ENCODE measurements at regions not wholly inside any gene's neighbourhood (a gene's known extent, or its start where the extent isn't known, plus 50 kb on each side); places are given as distances from the start of the nearest gene placed in this dataset.

- no peak overlapping the region for H3K27ac Mint-ChIP-seq
These were observed 297.0 kb downstream of the ATP23 start for GRCh38 chr12:58238411-58238810.

DNA sequence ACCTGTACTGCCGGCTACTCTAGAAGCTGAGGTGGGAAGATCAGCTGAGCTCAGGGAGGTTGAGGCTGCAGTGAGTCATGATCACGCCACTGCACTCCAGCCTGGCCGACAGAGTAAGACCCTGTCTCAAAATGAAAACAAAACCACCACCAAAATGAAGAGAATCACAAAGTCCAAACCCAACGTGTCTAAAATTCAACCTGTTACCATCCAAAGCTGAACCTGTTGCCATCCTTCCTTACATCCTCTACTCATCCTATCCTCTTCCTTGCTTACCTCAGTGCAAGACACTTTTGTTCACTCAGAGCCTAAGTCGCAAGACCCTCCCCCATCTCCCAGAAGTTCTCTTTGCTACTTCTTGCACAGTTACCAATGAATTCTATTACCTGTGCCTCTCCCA, 299.7 kb downstream of the ATP23 start:
- intact Hi-C loops (cut with micrococcal nuclease), result no loop called here
- CTCF ChIA-PET, result no interaction called here

More at GRCh38 chr12:58238411-58238810, 297.0 kb downstream of the ATP23 start:
- ChIA-PET CTCF (no interaction called here), POLR2A (no interaction called here)
- Mint-ChIP-seq H3K9me3 (no peaks in the 10 kb centered on the region), H3K36me3 (no peaks in the 10 kb centered on the region), H3K4me3 (no peak overlapping the region), H3K4me1 (ENCODE audit: low read depth) (no peaks in the 10 kb centered on the region), H3K27me3 (peaks cover 10% of the 10 kb centered on the region)
- DNase-seq, result no peak
- intact Hi-C loops (cut with micrococcal nuclease), result no loop called here

DNA sequence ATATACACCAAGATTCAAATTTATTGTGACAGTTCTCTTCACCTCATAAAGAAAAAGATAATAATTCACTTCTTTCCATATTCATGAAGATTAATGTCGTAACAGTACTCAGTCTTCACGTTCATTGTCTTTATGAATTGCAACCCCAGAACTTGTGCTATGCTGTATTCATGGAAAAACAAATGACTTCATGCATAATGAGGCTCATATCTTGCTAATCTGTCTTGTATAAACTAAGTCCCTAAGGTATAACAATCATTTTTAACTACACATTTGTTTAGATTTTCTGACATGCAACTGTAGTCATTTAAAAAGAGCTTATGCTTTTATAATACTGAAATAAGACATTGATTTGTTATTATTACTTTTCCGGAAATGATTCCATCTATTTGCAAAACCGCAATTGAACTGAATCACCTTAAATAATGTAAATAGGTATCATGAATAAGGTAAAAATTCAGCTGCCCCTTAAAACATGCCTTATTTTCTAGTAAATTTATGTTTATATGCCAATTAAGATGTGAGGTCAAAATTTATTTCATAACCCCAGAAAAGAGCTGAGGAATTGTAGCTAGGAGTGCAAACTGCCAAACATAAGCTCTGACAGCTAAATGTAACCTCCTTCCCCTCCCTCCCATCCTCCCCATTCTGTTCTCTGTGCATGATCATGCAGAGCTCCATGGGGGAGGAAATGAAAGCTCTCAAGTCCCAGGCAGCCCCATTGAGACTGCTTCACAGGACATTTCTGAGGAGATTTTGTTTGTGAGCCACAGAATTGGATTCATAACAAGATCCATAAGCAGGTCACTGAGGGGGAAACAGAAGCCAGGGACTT, 301.6 kb downstream of the ATP23 start:
- CTCF ChIA-PET, result no interaction called here
- H3K9me3 Mint-ChIP-seq, result no peaks in the 10 kb centered on the region
- POLR2A ChIA-PET, result no interaction called here
- no peak for DNase-seq
- H3K27me3 Mint-ChIP-seq, result peaks cover 5% of the 10 kb centered on the region
- H3K4me1 Mint-ChIP-seq (ENCODE audit: low read depth), result no peaks in the 10 kb centered on the region
- H3K27ac Mint-ChIP-seq, result no peak overlapping the region
- intact Hi-C loops (cut with micrococcal nuclease), result no loop called here
- H3K36me3 Mint-ChIP-seq, result no peaks in the 10 kb centered on the region
- H3K4me3 Mint-ChIP-seq, result no peak overlapping the region

More for the DNA sequence above, 299.7 kb downstream of the ATP23 start:
- Mint-ChIP-seq H3K4me3 (no peak overlapping the region), H3K27me3 (peaks cover 14% of the 10 kb centered on the region), H3K27ac (no peak overlapping the region), H3K36me3 (no peaks in the 10 kb centered on the region), H3K4me1 (ENCODE audit: low read depth) (no peaks in the 10 kb centered on the region), H3K9me3 (no peaks in the 10 kb centered on the region)
- POLR2A ChIA-PET, result no interaction called here
- DNase-seq, result no peak

DNA sequence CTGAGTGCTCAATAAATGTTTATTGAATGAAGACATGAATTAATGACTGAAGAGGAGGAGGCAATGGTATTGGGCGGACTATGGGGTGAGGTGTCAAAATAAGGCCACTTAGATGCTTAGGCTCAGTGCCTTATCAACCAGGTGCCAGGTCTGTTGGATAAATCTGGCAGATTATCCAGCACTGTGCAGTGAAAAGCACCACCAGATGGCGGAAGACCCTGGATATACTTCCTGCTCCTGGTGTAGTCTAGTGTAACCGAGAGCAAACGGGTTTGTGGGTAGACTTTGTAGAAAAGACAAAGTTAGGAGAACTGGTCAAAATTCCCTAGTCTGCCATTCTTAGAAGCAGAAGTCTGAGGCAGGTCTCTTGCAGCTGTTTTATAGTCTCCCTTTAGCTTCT, 306.3 kb downstream of the ATP23 start:
- peaks cover 5% of the 10 kb centered on the region for H3K27me3 Mint-ChIP-seq
- H3K36me3 Mint-ChIP-seq, result no peaks in the 10 kb centered on the region
- POLR2A ChIA-PET, result no interaction called here
- intact Hi-C loops (cut with micrococcal nuclease), result no loop called here
- no peak overlapping the region for H3K4me3 Mint-ChIP-seq
- H3K9me3 Mint-ChIP-seq, result no peaks in the 10 kb centered on the region
- no peak for DNase-seq
- no peaks in the 10 kb centered on the region for H3K4me1 Mint-ChIP-seq (ENCODE audit: low read depth)
- no peak overlapping the region for H3K27ac Mint-ChIP-seq
- CTCF ChIA-PET, result no interaction called here

GRCh38 chr12:58248599-58248998, 307.2 kb downstream of the ATP23 start:
- Mint-ChIP-seq H3K27me3 (peaks cover 5% of the 10 kb centered on the region), H3K27ac (no peak overlapping the region), H3K9me3 (no peaks in the 10 kb centered on the region), H3K36me3 (no peaks in the 10 kb centered on the region), H3K4me3 (no peak overlapping the region), H3K4me1 (ENCODE audit: low read depth) (no peaks in the 10 kb centered on the region)
- ChIA-PET POLR2A (no interaction called here), CTCF (no interaction called here)
- no peak for DNase-seq
- intact Hi-C loops (cut with micrococcal nuclease), result no loop called here

GRCh38 chr12:58249610-58250009, 308.2 kb downstream of the ATP23 start:
- DNase-seq, result no peak
- CTCF ChIA-PET, result no interaction called here
- Mint-ChIP-seq H3K4me3 (no peak overlapping the region), H3K4me1 (ENCODE audit: low read depth) (no peaks in the 10 kb centered on the region), H3K9me3 (no peaks in the 10 kb centered on the region), H3K36me3 (no peaks in the 10 kb centered on the region), H3K27ac (no peak overlapping the region), H3K27me3 (peaks cover 3% of the 10 kb centered on the region)
- intact Hi-C loops (cut with micrococcal nuclease), result no loop called here
- POLR2A ChIA-PET, result no interaction called here

DNA sequence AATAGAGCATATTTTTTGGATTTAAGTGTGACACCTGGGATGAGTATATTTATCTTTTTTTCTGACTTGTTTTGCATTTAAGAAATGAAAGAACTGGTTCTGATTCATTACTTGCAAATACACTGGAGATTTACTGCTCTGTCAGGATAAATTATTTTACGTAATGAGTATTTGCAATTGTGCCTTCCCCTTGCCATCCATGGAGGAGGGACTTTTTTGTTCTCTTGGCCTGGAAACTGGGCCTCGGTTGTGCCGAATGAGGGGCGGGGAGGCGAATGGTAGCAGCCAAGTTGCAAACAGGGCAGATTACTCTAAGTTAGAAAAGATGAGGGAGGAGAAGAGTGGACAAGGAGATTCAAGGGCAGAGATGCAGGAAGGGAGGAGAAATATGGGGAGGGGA, 308.7 kb downstream of the ATP23 start:
- Mint-ChIP-seq H3K4me3 (no peak overlapping the region), H3K27ac (no peak overlapping the region), H3K4me1 (ENCODE audit: low read depth) (no peaks in the 10 kb centered on the region), H3K9me3 (no peaks in the 10 kb centered on the region), H3K36me3 (no peaks in the 10 kb centered on the region), H3K27me3 (peaks cover 3% of the 10 kb centered on the region)
- ChIA-PET POLR2A (no interaction called here), CTCF (no interaction called here)
- DNase-seq, result no peak
- intact Hi-C loops (cut with micrococcal nuclease), result no loop called here

DNA sequence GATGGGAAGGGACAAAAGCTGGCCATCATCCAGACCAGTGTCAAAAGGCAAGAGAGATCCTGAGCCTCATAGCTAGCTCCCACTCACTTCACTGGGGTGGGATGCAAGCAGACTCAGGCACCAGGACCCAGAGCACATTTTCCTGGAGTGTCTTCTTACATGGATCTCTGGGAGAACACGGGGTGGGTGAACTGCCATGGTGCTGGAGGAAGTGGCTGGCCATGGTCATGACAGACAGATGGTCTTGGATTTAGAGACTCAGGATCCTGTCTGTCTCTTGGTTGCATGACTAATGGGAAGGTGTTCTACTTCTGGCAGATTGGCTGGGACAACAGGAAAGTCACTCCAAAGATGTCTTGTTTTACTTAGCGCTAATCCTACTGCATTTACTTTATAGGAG, 311.5 kb downstream of the ATP23 start:
- intact Hi-C loops (cut with micrococcal nuclease), result no loop called here
- no peak overlapping the region for H3K27ac Mint-ChIP-seq
- ChIA-PET POLR2A (no interaction called here), CTCF (no interaction called here)
- peaks cover 2% of the 10 kb centered on the region for H3K9me3 Mint-ChIP-seq
- no peak for DNase-seq
- H3K4me1 Mint-ChIP-seq (ENCODE audit: low read depth), result no peaks in the 10 kb centered on the region
- H3K36me3 Mint-ChIP-seq, result no peaks in the 10 kb centered on the region
- H3K27me3 Mint-ChIP-seq, result peaks cover 3% of the 10 kb centered on the region
- no peak overlapping the region for H3K4me3 Mint-ChIP-seq

- intact Hi-C loops (cut with micrococcal nuclease), result no loop called here
- ChIA-PET CTCF (no interaction called here), POLR2A (no interaction called here)
- Mint-ChIP-seq H3K9me3 (peaks cover 2% of the 10 kb centered on the region), H3K27me3 (peaks cover 4% of the 10 kb centered on the region), H3K27ac (no peak overlapping the region), H3K4me1 (ENCODE audit: low read depth) (no peaks in the 10 kb centered on the region), H3K4me3 (no peak overlapping the region), H3K36me3 (no peaks in the 10 kb centered on the region)
- DNase-seq, result no peak
These were observed 312.3 kb downstream of the ATP23 start for GRCh38 chr12:58253663-58254062.

- H3K4me3 Mint-ChIP-seq, result no peak overlapping the region
- no peaks in the 10 kb centered on the region for H3K4me1 Mint-ChIP-seq (ENCODE audit: low read depth)
- H3K36me3 Mint-ChIP-seq, result no peaks in the 10 kb centered on the region
- intact Hi-C loops (cut with micrococcal nuclease), result no loop called here
- peaks cover 2% of the 10 kb centered on the region for H3K9me3 Mint-ChIP-seq
- ChIA-PET POLR2A (no interaction called here), CTCF (no interaction called here)
- no peak overlapping the region for H3K27ac Mint-ChIP-seq
- H3K27me3 Mint-ChIP-seq, result peaks cover 6% of the 10 kb centered on the region
- DNase-seq, result no peak
These were observed 313.2 kb downstream of the ATP23 start for GRCh38 chr12:58254463-58255100.

DNA sequence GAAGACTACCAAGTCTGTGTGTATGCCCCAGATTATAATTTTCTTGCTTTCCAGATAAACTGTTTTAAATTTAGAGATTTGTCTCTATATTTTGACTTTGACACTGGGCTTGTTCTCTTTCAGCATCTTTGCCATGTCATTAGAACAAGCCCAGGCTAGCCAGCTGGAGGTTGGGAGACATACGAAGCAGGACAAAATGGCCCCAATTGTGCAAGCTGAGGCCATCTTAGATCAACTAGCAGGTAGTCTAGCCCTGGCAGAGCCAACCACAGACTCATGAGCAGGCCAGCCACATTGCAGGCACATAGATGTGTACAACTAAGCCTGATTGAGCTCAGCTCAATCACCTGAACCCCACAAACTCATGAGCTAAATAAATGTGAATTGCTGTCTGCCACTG, 321.4 kb downstream of the ATP23 start:
- POLR2A ChIA-PET, result no interaction called here

GRCh38 chr12:58263816-58264215, 322.4 kb downstream of the ATP23 start:
- peaks cover 4% of the 10 kb centered on the region for H3K9me3 Mint-ChIP-seq
- DNase-seq, result no peak
- H3K36me3 Mint-ChIP-seq, result no peaks in the 10 kb centered on the region
- intact Hi-C loops (cut with micrococcal nuclease), result no loop called here
- no peaks in the 10 kb centered on the region for H3K4me1 Mint-ChIP-seq (ENCODE audit: low read depth)
- no peak overlapping the region for H3K27ac Mint-ChIP-seq
- H3K4me3 Mint-ChIP-seq, result no peak overlapping the region
- peaks cover 3% of the 10 kb centered on the region for H3K27me3 Mint-ChIP-seq
- CTCF ChIA-PET, result no interaction called here
- POLR2A ChIA-PET, result no interaction called here

More for the DNA sequence above, 321.4 kb downstream of the ATP23 start:
- peaks cover 5% of the 10 kb centered on the region for H3K27me3 Mint-ChIP-seq
- intact Hi-C loops (cut with micrococcal nuclease), result no loop called here
- no peaks in the 10 kb centered on the region for H3K36me3 Mint-ChIP-seq
- H3K4me1 Mint-ChIP-seq (ENCODE audit: low read depth), result no peaks in the 10 kb centered on the region
- peaks cover 4% of the 10 kb centered on the region for H3K9me3 Mint-ChIP-seq
- no peak for DNase-seq
- H3K27ac Mint-ChIP-seq, result no peak overlapping the region
- CTCF ChIA-PET, result no interaction called here
- no peak overlapping the region for H3K4me3 Mint-ChIP-seq

DNA sequence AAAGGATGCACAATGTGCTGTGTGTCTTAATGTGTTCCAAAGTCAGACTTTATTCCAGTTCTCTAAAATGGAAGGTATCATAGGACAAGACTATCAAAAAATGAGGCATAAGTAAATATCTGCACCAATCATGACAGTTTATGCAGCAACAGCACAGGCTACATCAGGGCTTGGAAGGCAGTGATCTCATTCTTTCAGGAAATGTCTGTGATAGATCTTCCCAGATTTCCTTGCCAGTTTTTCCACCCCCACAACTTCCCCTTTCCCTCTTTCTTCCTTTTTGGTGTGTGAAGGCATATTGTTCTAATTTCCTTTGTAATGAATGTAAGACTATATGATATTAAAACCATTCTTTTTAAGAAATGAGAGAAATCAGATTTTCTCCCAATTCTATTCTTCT, 326.7 kb downstream of the ATP23 start:
- POLR2A ChIA-PET, result no interaction called here
- CTCF ChIA-PET, result no interaction called here
- Mint-ChIP-seq H3K9me3 (peaks cover 4% of the 10 kb centered on the region), H3K27ac (no peak overlapping the region), H3K4me1 (ENCODE audit: low read depth) (no peaks in the 10 kb centered on the region), H3K36me3 (no peaks in the 10 kb centered on the region), H3K4me3 (no peak overlapping the region), H3K27me3 (peaks cover 2% of the 10 kb centered on the region)
- DNase-seq, result no peak
- intact Hi-C loops (cut with micrococcal nuclease), result no loop called here

All from activated CD4-positive, alpha-beta memory T cell treated with anti-CD3 and anti-CD28 coated beads for 36 hours (primary cell).